ENCODE measurements at regions not wholly inside any gene's neighbourhood (a gene's known extent, or its start where the extent isn't known, plus 50 kb on each side); places are given as distances from the start of the nearest gene placed in this dataset.
"Not testable (repeated sequence)": the region's sequence is repeated elsewhere in the genome, so short reads cannot be mapped to it uniquely, and the experiment has no call there.

GRCh38 chr12:14032191-14032590, 50.8 kb upstream of the GRIN2B start:
- not testable (repeated sequence) for H3K36me3 Mint-ChIP-seq (ENCODE audit: low read depth); H3K27ac ChIP-seq (ENCODE audit: low read depth, low read length); H3K27me3 ChIP-seq (ENCODE audit: control insufficient read depth, insufficient read depth, low read length, poor library complexity, severe bottlenecking); H3K9me3 ChIP-seq (ENCODE audit: control insufficient read depth, low read length); H3K4me1 Mint-ChIP-seq; H3K36me3 ChIP-seq (ENCODE audit: control insufficient read depth, insufficient read depth, low read length); H3K9me3 Mint-ChIP-seq; H3K27me3 Mint-ChIP-seq (ENCODE audit: insufficient read depth); H3K4me3 ChIP-seq (ENCODE audit: low read length); H3K4me1 ChIP-seq (ENCODE audit: control insufficient read depth, insufficient read depth, low read length); H3K4me3 Mint-ChIP-seq; H3K9ac ChIP-seq (ENCODE audit: extremely low read depth, low read length, poor library complexity, severe bottlenecking); H3K27ac Mint-ChIP-seq; DNase-seq
- 92 to 94% methylated on average over 8 to 11 of the region's 11 CpGs for WGBS, 2 experiments (ENCODE audit: insufficient coverage in 1 of 2, insufficient read length in 1 of 2)

- no peak overlapping the region for H3K4me3 ChIP-seq (ENCODE audit: low read length)
- H3K4me1 ChIP-seq (ENCODE audit: control insufficient read depth, insufficient read depth, low read length): no peaks in the 10 kb centered on the region
- no peak overlapping the region for H3K27ac ChIP-seq (ENCODE audit: low read depth, low read length)
- Mint-ChIP-seq H3K9me3 (peaks cover 16% of the 10 kb centered on the region), H3K4me1 (no peaks in the 10 kb centered on the region), H3K36me3 (ENCODE audit: low read depth) (no peaks in the 10 kb centered on the region), H3K27me3 (ENCODE audit: insufficient read depth) (peaks cover 43% of the 10 kb centered on the region), H3K4me3 (no peak overlapping the region), H3K27ac (no peak overlapping the region)
- 82 to 88% methylated on average over 2 of the region's 2 CpGs for WGBS, 2 experiments (ENCODE audit: insufficient coverage in 1 of 2, insufficient read length in 1 of 2)
- TF ChIP-seq, protein P1, sequence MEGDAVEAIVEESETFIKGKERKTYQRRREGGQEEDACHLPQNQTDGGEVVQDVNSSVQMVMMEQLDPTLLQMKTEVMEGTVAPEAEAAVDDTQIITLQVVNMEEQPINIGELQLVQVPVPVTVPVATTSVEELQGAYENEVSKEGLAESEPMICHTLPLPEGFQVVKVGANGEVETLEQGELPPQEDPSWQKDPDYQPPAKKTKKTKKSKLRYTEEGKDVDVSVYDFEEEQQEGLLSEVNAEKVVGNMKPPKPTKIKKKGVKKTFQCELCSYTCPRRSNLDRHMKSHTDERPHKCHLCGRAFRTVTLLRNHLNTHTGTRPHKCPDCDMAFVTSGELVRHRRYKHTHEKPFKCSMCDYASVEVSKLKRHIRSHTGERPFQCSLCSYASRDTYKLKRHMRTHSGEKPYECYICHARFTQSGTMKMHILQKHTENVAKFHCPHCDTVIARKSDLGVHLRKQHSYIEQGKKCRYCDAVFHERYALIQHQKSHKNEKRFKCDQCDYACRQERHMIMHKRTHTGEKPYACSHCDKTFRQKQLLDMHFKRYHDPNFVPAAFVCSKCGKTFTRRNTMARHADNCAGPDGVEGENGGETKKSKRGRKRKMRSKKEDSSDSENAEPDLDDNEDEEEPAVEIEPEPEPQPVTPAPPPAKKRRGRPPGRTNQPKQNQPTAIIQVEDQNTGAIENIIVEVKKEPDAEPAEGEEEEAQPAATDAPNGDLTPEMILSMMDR (conservative IDR thresholded peaks at IDR 0.05): no peak
- no peaks in the 10 kb centered on the region for H3K36me3 ChIP-seq (ENCODE audit: control insufficient read depth, insufficient read depth, low read length)
- H3K9me3 ChIP-seq (ENCODE audit: control insufficient read depth, low read length): no peaks in the 10 kb centered on the region
- no peak for DNase-seq
- no peak overlapping the region for H3K9ac ChIP-seq (ENCODE audit: extremely low read depth, low read length, poor library complexity, severe bottlenecking)
- peaks cover 22% of the 10 kb centered on the region for H3K27me3 ChIP-seq (ENCODE audit: control insufficient read depth, insufficient read depth, low read length, poor library complexity, severe bottlenecking)
Measured at GRCh38 chr12:14043776-14044175, 62.4 kb upstream of the GRIN2B start.

DNA sequence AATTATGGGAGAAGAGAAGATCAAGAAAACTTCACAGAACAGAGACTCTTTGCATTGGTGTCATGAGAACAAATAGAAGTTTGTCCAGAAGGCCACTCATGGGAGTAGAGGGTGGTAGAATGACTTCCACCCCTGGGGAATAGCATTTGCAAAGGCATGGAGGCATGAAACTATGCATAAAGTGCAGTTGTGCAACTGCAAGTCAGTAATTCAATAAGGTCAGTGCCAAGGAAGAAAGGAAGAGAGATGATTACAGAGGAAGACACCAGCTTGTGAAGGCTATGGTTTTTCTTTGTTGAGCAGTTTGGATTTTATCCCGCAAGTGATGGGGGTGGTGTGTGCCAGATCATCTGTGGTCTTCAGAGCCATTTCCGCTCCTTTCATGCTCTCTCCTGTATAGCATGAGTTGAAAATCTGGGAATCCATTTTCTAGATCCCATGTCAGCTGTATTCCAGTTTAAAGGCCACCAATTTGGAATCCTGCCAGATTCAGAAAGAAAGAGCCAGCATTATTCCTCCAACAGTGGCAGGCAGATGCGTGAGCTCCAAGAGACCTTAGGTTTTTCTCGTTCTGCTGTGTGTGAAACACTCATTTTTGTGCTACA, 67.6 kb upstream of the GRIN2B start:
- 90 to 93% methylated on average over 3 to 4 of the region's 4 CpGs for WGBS, 2 experiments (ENCODE audit: insufficient coverage in 1 of 2, insufficient read length in 1 of 2)
- H3K9ac ChIP-seq (ENCODE audit: extremely low read depth, low read length, poor library complexity, severe bottlenecking): no peak overlapping the region
- no peaks in the 10 kb centered on the region for H3K36me3 Mint-ChIP-seq (ENCODE audit: low read depth)
- no peaks in the 10 kb centered on the region for H3K9me3 ChIP-seq (ENCODE audit: control insufficient read depth, low read length)
- H3K27me3 Mint-ChIP-seq (ENCODE audit: insufficient read depth): peaks cover 39% of the 10 kb centered on the region
- H3K9me3 Mint-ChIP-seq: no peaks in the 10 kb centered on the region
- H3K4me3 ChIP-seq (ENCODE audit: low read length): no peak overlapping the region
- H3K27me3 ChIP-seq (ENCODE audit: control insufficient read depth, insufficient read depth, low read length, poor library complexity, severe bottlenecking): peaks cover 29% of the 10 kb centered on the region
- no peak overlapping the region for H3K27ac ChIP-seq (ENCODE audit: low read depth, low read length)
- TF ChIP-seq, protein P1 (conservative IDR thresholded peaks at IDR 0.05): no peak
- no peaks in the 10 kb centered on the region for H3K4me1 Mint-ChIP-seq
- H3K4me3 Mint-ChIP-seq: no peak overlapping the region
- DNase-seq: no peak
- no peaks in the 10 kb centered on the region for H3K4me1 ChIP-seq (ENCODE audit: control insufficient read depth, insufficient read depth, low read length)
- no peaks in the 10 kb centered on the region for H3K36me3 ChIP-seq (ENCODE audit: control insufficient read depth, insufficient read depth, low read length)
- no peak overlapping the region for H3K27ac Mint-ChIP-seq

- Histone ChIP-seq H3K4me3 (ENCODE audit: low read length) (peak overlapping the region; percentile 2), H3K27me3 (ENCODE audit: control insufficient read depth, insufficient read depth, low read length, poor library complexity, severe bottlenecking) (peaks cover 30% of the 10 kb centered on the region), H3K36me3 (ENCODE audit: control insufficient read depth, insufficient read depth, low read length) (no peaks in the 10 kb centered on the region), H3K9ac (ENCODE audit: extremely low read depth, low read length, poor library complexity, severe bottlenecking) (no peak overlapping the region), H3K4me1 (ENCODE audit: control insufficient read depth, insufficient read depth, low read length) (peaks cover 8% of the 10 kb centered on the region), H3K27ac (ENCODE audit: low read depth, low read length) (no peak overlapping the region), H3K9me3 (ENCODE audit: control insufficient read depth, low read length) (no peaks in the 10 kb centered on the region)
- H3K4me1 Mint-ChIP-seq: peaks cover 38% of the 10 kb centered on the region
- TF ChIP-seq, protein P1 (conservative IDR thresholded peaks at IDR 0.05): peak; percentile 50
- WGBS, 2 experiments (ENCODE audit: insufficient coverage in 1 of 2, insufficient read length in 1 of 2): 83 to 95% methylated on average over 3 to 7 of the region's 7 CpGs
- DNase-seq: no peak
- peaks cover 3% of the 10 kb centered on the region for H3K9me3 Mint-ChIP-seq
- no peak overlapping the region for H3K27ac Mint-ChIP-seq
- no peaks in the 10 kb centered on the region for H3K36me3 Mint-ChIP-seq (ENCODE audit: low read depth)
- peaks cover 24% of the 10 kb centered on the region for H3K27me3 Mint-ChIP-seq (ENCODE audit: insufficient read depth)
- H3K4me3 Mint-ChIP-seq: no peak overlapping the region
Measured at GRCh38 chr12:14057895-14058294, 76.5 kb upstream of the GRIN2B start.
